Loucy (cell line): ENCODE measurements at regions not wholly inside any gene's neighbourhood (a gene's known extent, or its start where the extent isn't known, plus 50 kb on each side); places are given as distances from the start of the nearest gene placed in this dataset.

Experiments
- H2AFZ ChIP-seq: fragments of 200-600 bp; sonication (generic); 2 replicates; pipeline ENCODE4 v1.6.0; 2016; ENCODE audit warnings: antibody characterized with exemption, mild to moderate bottlenecking, low read length, moderate library complexity
- H3F3A ChIP-seq: fragments of 200-600 bp; 2 replicates; pipeline ENCODE4 v1.6.0; 2016; ENCODE audit warnings: antibody characterized with exemption, low read depth, mild to moderate bottlenecking
- H3K27me3 ChIP-seq: fragments of 200-600 bp; sonication (generic); 2 replicates; pipeline ENCODE4 v1.6.1; 2014; ENCODE audit warnings: low read length, mild to moderate bottlenecking; ENCODE audit not compliant: insufficient read depth, poor library complexity, severe bottlenecking
- H3K36me3 ChIP-seq: fragments of 200-600 bp; sonication (generic); 2 replicates; pipeline ENCODE4 v1.6.1; 2016; ENCODE audit warnings: low read length; ENCODE audit not compliant: insufficient read depth
- H3K4me1 ChIP-seq: fragments of 200-600 bp; sonication (generic); 2 replicates; pipeline ENCODE4 v1.5.1; 2014; ENCODE audit warnings: low read length, mild to moderate bottlenecking; ENCODE audit not compliant: insufficient read depth, poor library complexity, severe bottlenecking
- H3K4me2 ChIP-seq: fragments of 200-600 bp; sonication (generic); 2 replicates; pipeline ENCODE4 v1.6.0; 2014; ENCODE audit warnings: antibody characterized with exemption, low read length, low read depth, mild to moderate bottlenecking; ENCODE audit not compliant: poor library complexity, severe bottlenecking
- H3K4me3 ChIP-seq: fragments of 200-600 bp; sonication (generic); 2 replicates; pipeline ENCODE4 v1.5.1; 2014; ENCODE audit warnings: low read length, mild to moderate bottlenecking, mixed read lengths; ENCODE audit not compliant: poor library complexity, severe bottlenecking
- H3K79me2 ChIP-seq: fragments of 200-600 bp; sonication (generic); 2 replicates; pipeline ENCODE4 v1.6.1; 2014; ENCODE audit warnings: low read length; ENCODE audit not compliant: insufficient read depth
- H3K9ac ChIP-seq: fragments of 200-600 bp; sonication (generic); 2 replicates; pipeline ENCODE4 v1.6.0; 2014; ENCODE audit warnings: mild to moderate bottlenecking, low read depth, low read length, moderate library complexity; ENCODE audit not compliant: poor library complexity, severe bottlenecking
- H3K9me2 ChIP-seq: fragments of 200-600 bp; sonication (generic); replicated peaks from 2 replicates; pipeline ENCODE4 v1.6.1; 2016; ENCODE audit warnings: low read depth, low read length, mixed read lengths
- H3K9me3 ChIP-seq: fragments of 200-600 bp; sonication (generic); 2 replicates; pipeline ENCODE4 v1.6.1; 2014; ENCODE audit warnings: mild to moderate bottlenecking, antibody characterized with exemption, low read length, low read depth; ENCODE audit not compliant: insufficient read depth
- H4K20me1 ChIP-seq: fragments of 200-600 bp; sonication (generic); 2 replicates; pipeline ENCODE4 v1.6.0; 2014; ENCODE audit warnings: antibody characterized with exemption, low read length, mild to moderate bottlenecking; ENCODE audit not compliant: insufficient read depth, poor library complexity, severe bottlenecking
- EZH2phosphoT487 ChIP-seq: fragments of 200-600 bp; IDR thresholded peaks from 2 replicates; pipeline ENCODE4 v1.6.1; 2018; ENCODE audit warnings: antibody characterized with exemption, mild to moderate bottlenecking, moderate library complexity, borderline replicate concordance
- TF ChIP-seq, protein P1 (sequence below): fragments of 200-600 bp; sonication (generic); conservative IDR thresholded peaks from 2 replicates; pipeline ENCODE4 v1.5.1; 2014; ENCODE audit warnings: mild to moderate bottlenecking, antibody characterized with exemption, low read length

DNA sequence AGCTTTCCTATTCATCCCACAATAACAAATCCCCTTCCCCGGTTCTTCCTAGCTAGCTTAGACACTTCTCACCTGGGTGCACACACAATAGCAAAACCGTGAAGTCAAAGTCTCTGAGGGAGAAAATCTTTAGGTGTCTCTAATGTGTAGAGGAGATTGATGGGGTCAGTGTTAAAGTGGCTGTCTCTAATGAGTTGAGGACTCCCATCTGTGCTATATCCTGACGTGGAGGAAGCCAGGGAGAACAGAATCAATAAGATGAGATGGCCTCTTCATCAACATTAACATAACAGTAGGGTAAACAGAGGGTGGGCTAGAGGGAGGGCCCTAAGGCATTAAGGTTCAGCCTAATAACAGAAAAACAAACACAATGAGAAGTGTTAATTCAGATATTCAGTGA, 120.4 kb downstream of the SLC5A7 start:
- H3K4me2 ChIP-seq = no peak overlapping the region
- no peak overlapping the region for H3K9ac ChIP-seq
- H3K9me3 ChIP-seq = no peaks in the 10 kb centered on the region
- no peak overlapping the region for H2AFZ ChIP-seq
- H3K79me2 ChIP-seq = no peaks in the 10 kb centered on the region
- H3K4me3 ChIP-seq = no peak overlapping the region
- H3K9me2 ChIP-seq = no peaks in the 10 kb centered on the region
- H3K4me1 ChIP-seq = peaks cover 4% of the 10 kb centered on the region
- no peaks in the 10 kb centered on the region for H4K20me1 ChIP-seq
- H3K27me3 ChIP-seq = no peaks in the 10 kb centered on the region
- H3K36me3 ChIP-seq = no peaks in the 10 kb centered on the region
- H3F3A ChIP-seq = no peaks in the 10 kb centered on the region
- TF ChIP-seq, protein P1, sequence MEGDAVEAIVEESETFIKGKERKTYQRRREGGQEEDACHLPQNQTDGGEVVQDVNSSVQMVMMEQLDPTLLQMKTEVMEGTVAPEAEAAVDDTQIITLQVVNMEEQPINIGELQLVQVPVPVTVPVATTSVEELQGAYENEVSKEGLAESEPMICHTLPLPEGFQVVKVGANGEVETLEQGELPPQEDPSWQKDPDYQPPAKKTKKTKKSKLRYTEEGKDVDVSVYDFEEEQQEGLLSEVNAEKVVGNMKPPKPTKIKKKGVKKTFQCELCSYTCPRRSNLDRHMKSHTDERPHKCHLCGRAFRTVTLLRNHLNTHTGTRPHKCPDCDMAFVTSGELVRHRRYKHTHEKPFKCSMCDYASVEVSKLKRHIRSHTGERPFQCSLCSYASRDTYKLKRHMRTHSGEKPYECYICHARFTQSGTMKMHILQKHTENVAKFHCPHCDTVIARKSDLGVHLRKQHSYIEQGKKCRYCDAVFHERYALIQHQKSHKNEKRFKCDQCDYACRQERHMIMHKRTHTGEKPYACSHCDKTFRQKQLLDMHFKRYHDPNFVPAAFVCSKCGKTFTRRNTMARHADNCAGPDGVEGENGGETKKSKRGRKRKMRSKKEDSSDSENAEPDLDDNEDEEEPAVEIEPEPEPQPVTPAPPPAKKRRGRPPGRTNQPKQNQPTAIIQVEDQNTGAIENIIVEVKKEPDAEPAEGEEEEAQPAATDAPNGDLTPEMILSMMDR = no peak
- no peak for TF ChIP-seq EZH2phosphoT487

DNA sequence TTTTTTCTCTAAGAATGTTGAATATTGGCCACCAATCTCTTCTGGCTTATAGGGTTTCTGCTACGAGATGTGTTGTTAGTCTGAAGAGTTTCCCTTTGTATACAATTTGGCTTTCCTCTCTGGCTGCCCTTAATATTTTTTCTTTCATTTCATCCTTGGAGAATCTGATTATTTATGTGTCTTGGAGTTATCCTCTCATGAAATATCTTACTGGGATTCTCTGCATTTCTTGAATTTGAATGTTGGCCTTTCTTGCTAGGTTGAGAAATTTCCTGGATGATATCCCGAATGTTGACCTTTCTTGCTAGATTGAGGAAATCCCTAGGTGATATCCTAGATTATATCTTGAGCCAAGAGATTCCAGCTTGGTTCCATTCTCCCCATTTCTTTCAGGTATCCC, 125.6 kb downstream of the SLC5A7 start:
- no peaks in the 10 kb centered on the region for H3K36me3 ChIP-seq
- no peak overlapping the region for H2AFZ ChIP-seq
- no peaks in the 10 kb centered on the region for H3K79me2 ChIP-seq
- no peaks in the 10 kb centered on the region for H3K4me1 ChIP-seq
- no peak overlapping the region for H3K9ac ChIP-seq
- TF ChIP-seq, protein P1 = no peak
- TF ChIP-seq EZH2phosphoT487 = no peak
- no peaks in the 10 kb centered on the region for H3K27me3 ChIP-seq
- H3K4me3 ChIP-seq = no peak overlapping the region
- no peaks in the 10 kb centered on the region for H4K20me1 ChIP-seq
- H3K4me2 ChIP-seq = no peak overlapping the region
- H3K9me2 ChIP-seq = no peaks in the 10 kb centered on the region
- H3K9me3 ChIP-seq = no peaks in the 10 kb centered on the region
- H3F3A ChIP-seq = no peaks in the 10 kb centered on the region

DNA sequence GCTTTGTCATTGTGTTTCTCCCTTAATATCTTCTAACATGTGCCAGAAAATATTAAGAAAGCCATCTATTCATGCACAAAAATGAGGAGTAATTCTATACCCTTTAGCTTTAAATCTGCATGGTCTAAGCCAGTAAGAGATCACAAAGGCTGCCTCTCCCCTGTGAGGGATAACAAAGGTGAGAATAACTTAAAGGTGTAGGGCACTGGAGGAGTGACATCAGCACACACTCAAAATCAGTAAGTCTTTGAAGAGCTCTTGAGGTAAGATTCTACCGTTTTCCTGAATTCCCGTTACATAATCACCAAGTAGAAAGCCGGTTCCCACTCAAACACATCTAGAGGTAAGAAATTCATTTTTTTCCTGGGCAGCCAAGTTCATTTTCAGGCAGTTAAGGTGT, 123.9 kb upstream of the SULT1C3 start:
- Histone ChIP-seq H4K20me1 (no peaks in the 10 kb centered on the region), H3K4me2 (no peak overlapping the region), H3K4me3 (no peak overlapping the region), H3K9me2 (no peaks in the 10 kb centered on the region), H3K36me3 (no peaks in the 10 kb centered on the region), H3K79me2 (no peaks in the 10 kb centered on the region), H3K9ac (no peak overlapping the region), H3K4me1 (no peaks in the 10 kb centered on the region), H2AFZ (no peak overlapping the region), H3F3A (no peaks in the 10 kb centered on the region), H3K27me3 (no peaks in the 10 kb centered on the region), H3K9me3 (no peaks in the 10 kb centered on the region)
- TF ChIP-seq, protein P1 = no peak
- TF ChIP-seq EZH2phosphoT487 = no peak
